Vagina (tissue), 2 donors: ENCODE measurements at regions not wholly inside any gene's neighbourhood (a gene's known extent, or its start where the extent isn't known, plus 50 kb on each side); places are given as distances from the start of the nearest gene placed in this dataset.
"Not testable (repeated sequence)": the region's sequence is repeated elsewhere in the genome, so short reads cannot be mapped to it uniquely, and the experiment has no call there.

Experiments
- CTCF ChIP-seq, 3 experiments: fragments of 450-650 bp in 2 of 3; fragments of 200-600 bp in 1 of 3; sonication (generic) in 1 of 3; IDR thresholded peaks; one replicate each; pipeline ENCODE4 v1.5.1; 2017 to 2019; ENCODE audit warnings: antibody characterized with exemption in 3 of 3, mild to moderate bottlenecking in 2 of 3, moderate library complexity in 2 of 3
- POLR2A ChIP-seq, 2 donors: fragments of 450-650 bp; IDR thresholded peaks; one replicate each; pipeline ENCODE4 v1.6.1; 2017; ENCODE audit warnings: antibody characterized with exemption in 2 of 2, mild to moderate bottlenecking in 2 of 2, moderate library complexity in 2 of 2

DNA sequence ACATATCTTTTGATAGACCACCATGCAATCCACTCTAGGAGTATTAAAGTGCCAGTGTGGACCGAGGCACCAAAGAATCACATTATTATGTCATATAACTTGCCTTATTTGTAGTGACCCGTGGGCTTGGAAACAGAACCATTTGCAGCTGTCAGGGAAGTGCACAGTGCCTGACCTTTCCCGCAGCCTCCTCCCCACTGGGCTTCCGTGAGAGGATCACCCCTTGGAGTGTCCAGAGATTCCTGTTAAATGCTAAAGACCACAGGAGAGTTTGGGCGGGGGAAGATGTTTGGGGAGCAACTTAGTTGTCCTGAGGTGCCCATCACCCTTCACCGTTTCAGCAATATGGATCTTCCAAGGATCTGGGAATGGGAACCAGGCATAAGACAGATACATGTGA is 84.4 kb downstream of the POTEB3 start:
- not testable (repeated sequence) for TF ChIP-seq POLR2A, CTCF (IDR thresholded peaks at IDR 0.05)
